Keratinocyte (primary cell): ENCODE measurements at regions not wholly inside any gene's neighbourhood (a gene's known extent, or its start where the extent isn't known, plus 50 kb on each side); places are given as distances from the start of the nearest gene placed in this dataset.
A peak's percentile ranks its signal among the peaks of the same experiment; 100 is the strongest.

Experiments
- DNase-seq: peaks from one replicate; pipeline ENCODE4 v3.0.0-alpha.2; 2011; ENCODE audit warnings: low read depth, missing footprints, low spot score
- FAIRE-seq: peaks from 2 replicates; lab custom pipeline; 2011; peaks lifted over from hg19 to GRCh38; lab: Jason Lieb, UNC
- H2AFZ ChIP-seq: 2 replicates; pipeline ENCODE4 v1.6.0; 2012; ENCODE audit warnings: low read length, control low read depth, inconsistent platforms; ENCODE audit not compliant: control insufficient read depth
- H3K27ac ChIP-seq: 2 replicates; pipeline ENCODE4 v1.5.1; 2011; ENCODE audit warnings: low read length; ENCODE audit not compliant: control insufficient read depth, insufficient read depth
- H3K27me3 ChIP-seq: 3 replicates; pipeline ENCODE4 v1.6.0; 2011; ENCODE audit warnings: low read length; ENCODE audit not compliant: control insufficient read depth, insufficient read depth; ENCODE audit errors: extremely low read depth
- H3K36me3 ChIP-seq, 2 experiments: 2 replicates in 1 of 2; 3 replicates in 1 of 2; pipeline ENCODE4 v1.5.1; 2011; ENCODE audit warnings: low read length in 2 of 2, mild to moderate bottlenecking in 1 of 2; ENCODE audit not compliant: control insufficient read depth in 2 of 2, insufficient read depth in 2 of 2; ENCODE audit errors: extremely low read depth in 1 of 2
- H3K4me1 ChIP-seq: 3 replicates; pipeline ENCODE4 v1.5.1; 2011; ENCODE audit warnings: low read length; ENCODE audit not compliant: control insufficient read depth, insufficient read depth; ENCODE audit errors: extremely low read depth
- H3K4me2 ChIP-seq: 3 replicates; pipeline ENCODE4 v1.6.0; 2011; ENCODE audit warnings: low read depth, low read length; ENCODE audit not compliant: control insufficient read depth, insufficient read depth; ENCODE audit errors: extremely low read depth
- H3K4me3 ChIP-seq, 3 experiments: fragments of 200-600 bp in 1 of 3; sonication (generic) in 1 of 3; 2 replicates in 2 of 3; 3 replicates in 1 of 3; pipeline ENCODE4 v1.5.1; 2011 to 2016; ENCODE audit warnings: low read length in 3 of 3, mild to moderate bottlenecking in 3 of 3, control low read depth in 2 of 3, inconsistent platforms in 1 of 3, low read depth in 1 of 3, mixed read lengths in 1 of 3, mixed run types in 1 of 3, moderate library complexity in 1 of 3; ENCODE audit not compliant: control insufficient read depth in 2 of 3, insufficient read depth in 2 of 3; ENCODE audit errors: extremely low read depth in 1 of 3
- H3K79me2 ChIP-seq: 2 replicates; pipeline ENCODE4 v1.6.0; 2012; ENCODE audit warnings: low read length; ENCODE audit not compliant: control insufficient read depth, insufficient read depth
- H3K9ac ChIP-seq: 3 replicates; pipeline ENCODE4 v1.6.0; 2011; ENCODE audit warnings: low read length; ENCODE audit not compliant: control insufficient read depth, insufficient read depth; ENCODE audit errors: extremely low read depth
- H3K9me1 ChIP-seq: 3 replicates; pipeline ENCODE4 v1.6.0; 2011; ENCODE audit warnings: low read length; ENCODE audit not compliant: control insufficient read depth, insufficient read depth; ENCODE audit errors: extremely low read depth
- H3K9me3 ChIP-seq: 2 replicates; pipeline ENCODE4 v1.5.1; 2012; ENCODE audit warnings: low read depth, low read length; ENCODE audit not compliant: control insufficient read depth
- H4K20me1 ChIP-seq: 3 replicates; pipeline ENCODE4 v1.6.0; 2011; ENCODE audit warnings: low read length; ENCODE audit not compliant: control insufficient read depth, insufficient read depth; ENCODE audit errors: extremely low read depth
- EZH2 ChIP-seq: IDR thresholded peaks from one replicate; pipeline ENCODE4 v1.6.1; 2012; ENCODE audit warnings: inconsistent platforms, mild to moderate bottlenecking, low read length, moderate library complexity
- dilution Hi-C: fragments of 300-500 bp; cut with MboI; formaldehyde crosslinking; loops from one replicate; pipeline ENCODE4 v1.7.0; 2020; ENCODE audit warnings: low sequenced_read_pairs; ENCODE audit not compliant: extremely low pct_ligation_motif_present
- TF ChIP-seq, protein P1 (sequence below), 3 experiments: IDR thresholded peaks in 1 of 3; conservative IDR thresholded peaks in 1 of 3; optimal IDR thresholded peaks in 1 of 3; 2 replicates in 2 of 3; 3 replicates in 1 of 3; pipeline versions ENCODE3 to v1.5.1; 2011; ENCODE audit warnings: low read length in 3 of 3, mild to moderate bottlenecking in 3 of 3, moderate library complexity in 2 of 3, control low read depth in 1 of 3, inconsistent platforms in 1 of 3; ENCODE audit not compliant: insufficient read depth in 2 of 3; ENCODE audit errors: extremely low read depth in 1 of 3

DNA sequence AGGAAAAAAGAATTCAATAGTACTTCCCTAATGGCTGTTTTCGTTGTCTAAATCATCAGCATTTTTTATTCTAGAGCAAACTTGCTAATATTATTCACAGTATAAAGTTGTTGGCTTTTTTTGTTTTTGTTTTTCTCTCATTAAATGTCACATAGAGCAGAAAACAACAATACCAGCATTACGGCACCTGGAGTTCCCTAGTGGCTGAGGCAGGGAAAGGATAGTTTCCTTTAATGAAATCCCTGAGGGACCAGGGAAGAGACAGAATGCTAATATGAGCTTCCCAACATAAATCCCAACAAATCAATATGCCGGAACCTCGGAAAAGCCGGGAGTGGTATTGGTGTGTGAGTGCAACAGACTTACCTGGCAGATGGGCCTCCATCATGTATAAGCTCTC is 235.2 kb upstream of the ASCC3 start:
- no peaks in the 10 kb centered on the region for H3K9me1 ChIP-seq
- FAIRE-seq (no peak), DNase-seq (no peak)
- H3K36me3 ChIP-seq: no peaks in the 10 kb centered on the region
- TF ChIP-seq, protein P1, sequence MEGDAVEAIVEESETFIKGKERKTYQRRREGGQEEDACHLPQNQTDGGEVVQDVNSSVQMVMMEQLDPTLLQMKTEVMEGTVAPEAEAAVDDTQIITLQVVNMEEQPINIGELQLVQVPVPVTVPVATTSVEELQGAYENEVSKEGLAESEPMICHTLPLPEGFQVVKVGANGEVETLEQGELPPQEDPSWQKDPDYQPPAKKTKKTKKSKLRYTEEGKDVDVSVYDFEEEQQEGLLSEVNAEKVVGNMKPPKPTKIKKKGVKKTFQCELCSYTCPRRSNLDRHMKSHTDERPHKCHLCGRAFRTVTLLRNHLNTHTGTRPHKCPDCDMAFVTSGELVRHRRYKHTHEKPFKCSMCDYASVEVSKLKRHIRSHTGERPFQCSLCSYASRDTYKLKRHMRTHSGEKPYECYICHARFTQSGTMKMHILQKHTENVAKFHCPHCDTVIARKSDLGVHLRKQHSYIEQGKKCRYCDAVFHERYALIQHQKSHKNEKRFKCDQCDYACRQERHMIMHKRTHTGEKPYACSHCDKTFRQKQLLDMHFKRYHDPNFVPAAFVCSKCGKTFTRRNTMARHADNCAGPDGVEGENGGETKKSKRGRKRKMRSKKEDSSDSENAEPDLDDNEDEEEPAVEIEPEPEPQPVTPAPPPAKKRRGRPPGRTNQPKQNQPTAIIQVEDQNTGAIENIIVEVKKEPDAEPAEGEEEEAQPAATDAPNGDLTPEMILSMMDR (optimal IDR thresholded peaks at IDR 0.05 in 1 of 3, IDR thresholded peaks at IDR 0.05 in 1 of 3, conservative IDR thresholded peaks at IDR 0.05 in 1 of 3; ENCODE audit: extremely low read depth in 1 of 3, insufficient read depth in 2 of 3, low read length in 3 of 3): no peak
- TF ChIP-seq EZH2: no peak
- H3K27ac ChIP-seq: no peak overlapping the region
- dilution Hi-C loops: no loop called here
- H4K20me1 ChIP-seq: no peaks in the 10 kb centered on the region
- no peaks in the 10 kb centered on the region for H3K27me3 ChIP-seq
- no peaks in the 10 kb centered on the region for H3K4me1 ChIP-seq
- H3K9ac ChIP-seq: no peak overlapping the region
- H3K79me2 ChIP-seq: no peaks in the 10 kb centered on the region
- H3K9me3 ChIP-seq: no peaks in the 10 kb centered on the region
- no peak overlapping the region for H2AFZ ChIP-seq
- no peak overlapping the region for H3K4me3 ChIP-seq
- no peak overlapping the region for H3K4me2 ChIP-seq

DNA sequence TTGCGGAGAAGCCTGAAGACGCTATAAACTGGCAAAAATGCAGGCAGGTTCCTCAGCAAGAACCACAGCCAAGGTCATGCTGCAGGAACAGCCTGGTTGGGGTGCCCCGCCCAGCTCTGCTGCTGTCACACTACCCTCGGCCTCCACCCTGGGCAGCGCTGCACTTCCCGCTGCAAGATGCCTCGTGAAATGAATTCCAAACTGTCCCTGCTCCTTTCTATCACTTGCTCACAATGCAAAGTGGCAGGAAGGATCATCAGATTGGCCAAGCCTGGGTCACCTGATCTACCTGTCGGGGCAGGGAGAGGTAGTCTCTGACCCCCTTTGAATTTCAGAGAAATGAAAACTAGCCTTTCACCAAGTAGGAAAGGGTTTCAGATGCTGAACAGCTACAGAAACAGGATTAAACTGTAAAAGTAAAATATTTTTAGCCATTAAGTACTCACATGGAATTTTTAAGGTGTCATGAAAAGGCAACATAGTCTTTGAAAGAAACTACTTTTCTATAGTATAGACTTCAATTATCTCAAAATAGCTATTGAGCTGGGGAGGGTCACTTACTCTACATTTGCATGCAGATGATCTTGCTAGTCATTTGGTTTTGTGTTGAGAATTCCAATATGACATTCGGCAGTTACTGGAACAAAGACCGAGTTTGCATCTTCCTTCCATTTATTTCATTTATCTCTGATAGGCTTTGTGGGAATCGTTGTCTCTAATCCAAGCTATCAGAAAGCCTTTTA is 236.4 kb upstream of the ASCC3 start:
- Histone ChIP-seq H3K4me1 (no peaks in the 10 kb centered on the region), H3K9ac (no peak overlapping the region), H2AFZ (no peak overlapping the region), H3K27ac (no peak overlapping the region), H4K20me1 (no peaks in the 10 kb centered on the region), H3K4me2 (peak overlapping the region; percentile 6), H3K9me1 (no peaks in the 10 kb centered on the region), H3K27me3 (no peaks in the 10 kb centered on the region), H3K9me3 (no peaks in the 10 kb centered on the region), H3K4me3 (no peak overlapping the region), H3K79me2 (no peaks in the 10 kb centered on the region), H3K36me3 (no peaks in the 10 kb centered on the region)
- FAIRE-seq (no peak), DNase-seq (no peak)
- dilution Hi-C loops: no loop called here
- TF ChIP-seq, protein P1 (optimal IDR thresholded peaks at IDR 0.05 in 1 of 3, IDR thresholded peaks at IDR 0.05 in 1 of 3, conservative IDR thresholded peaks at IDR 0.05 in 1 of 3; ENCODE audit: extremely low read depth in 1 of 3, insufficient read depth in 2 of 3, low read length in 3 of 3): no peak
- TF ChIP-seq EZH2: no peak
